ENCODE measurements at regions not wholly inside any gene's neighbourhood (a gene's known extent, or its start where the extent isn't known, plus 50 kb on each side); places are given as distances from the start of the nearest gene placed in this dataset.
"Not testable (repeated sequence)": the region's sequence is repeated elsewhere in the genome, so short reads cannot be mapped to it uniquely, and the experiment has no call there.

GRCh38 chr2:39497082-39497801 is 60.2 kb upstream of the MAP4K3 start:
- H3K9ac ChIP-seq (ENCODE audit: low read depth, low read length, poor library complexity, severe bottlenecking), result no peak overlapping the region
- no peaks in the 10 kb centered on the region for H3K36me3 ChIP-seq (ENCODE audit: insufficient read depth, low read length)
- H3K9me3 ChIP-seq (ENCODE audit: insufficient read depth, low read depth, low read length), result no peaks in the 10 kb centered on the region
- no peaks in the 10 kb centered on the region for H3K79me2 ChIP-seq (ENCODE audit: insufficient read depth, low read length)
- no peak overlapping the region for H3K4me3 ChIP-seq (ENCODE audit: low read length, poor library complexity, severe bottlenecking)
- no peak overlapping the region for H3K4me2 ChIP-seq (ENCODE audit: low read depth, low read length, poor library complexity, severe bottlenecking)
- no peak overlapping the region for H2AFZ ChIP-seq (ENCODE audit: low read length)
- TF ChIP-seq CTCF (conservative IDR thresholded peaks at IDR 0.05; ENCODE audit: low read length) (no peak), EZH2phosphoT487 (IDR thresholded peaks at IDR 0.05; ENCODE audit: borderline replicate concordance) (no peak)
- H3K27me3 ChIP-seq (ENCODE audit: insufficient read depth, low read length, poor library complexity, severe bottlenecking), result no peaks in the 10 kb centered on the region
- no peaks in the 10 kb centered on the region for H3F3A ChIP-seq (ENCODE audit: low read depth)
- H3K4me1 ChIP-seq (ENCODE audit: insufficient read depth, low read length, poor library complexity, severe bottlenecking), result no peaks in the 10 kb centered on the region
- H3K9me2 ChIP-seq (replicated peaks; ENCODE audit: low read depth, low read length), result no peaks in the 10 kb centered on the region
- no peaks in the 10 kb centered on the region for H4K20me1 ChIP-seq (ENCODE audit: insufficient read depth, low read length, poor library complexity, severe bottlenecking)

GRCh38 chr2:39498176-39498575 is 61.1 kb upstream of the MAP4K3 start:
- not testable (repeated sequence) for H4K20me1 ChIP-seq (ENCODE audit: insufficient read depth, low read length, poor library complexity, severe bottlenecking); H3K4me3 ChIP-seq (ENCODE audit: low read length, poor library complexity, severe bottlenecking); H3K4me2 ChIP-seq (ENCODE audit: low read depth, low read length, poor library complexity, severe bottlenecking); H3K79me2 ChIP-seq (ENCODE audit: insufficient read depth, low read length); H3K27me3 ChIP-seq (ENCODE audit: insufficient read depth, low read length, poor library complexity, severe bottlenecking); H3F3A ChIP-seq (ENCODE audit: low read depth); H2AFZ ChIP-seq (ENCODE audit: low read length); H3K9me2 ChIP-seq (replicated peaks; ENCODE audit: low read depth, low read length); H3K9me3 ChIP-seq (ENCODE audit: insufficient read depth, low read depth, low read length); H3K36me3 ChIP-seq (ENCODE audit: insufficient read depth, low read length); H3K9ac ChIP-seq (ENCODE audit: low read depth, low read length, poor library complexity, severe bottlenecking); H3K4me1 ChIP-seq (ENCODE audit: insufficient read depth, low read length, poor library complexity, severe bottlenecking)

GRCh38 chr2:39498786-39499185 is 61.7 kb upstream of the MAP4K3 start:
- Histone ChIP-seq H2AFZ (ENCODE audit: low read length) (no peak overlapping the region), H3K4me2 (ENCODE audit: low read depth, low read length, poor library complexity, severe bottlenecking) (no peak overlapping the region), H3K79me2 (ENCODE audit: insufficient read depth, low read length) (no peaks in the 10 kb centered on the region), H3K4me1 (ENCODE audit: insufficient read depth, low read length, poor library complexity, severe bottlenecking) (no peaks in the 10 kb centered on the region), H3K4me3 (ENCODE audit: low read length, poor library complexity, severe bottlenecking) (no peak overlapping the region), H3K27me3 (ENCODE audit: insufficient read depth, low read length, poor library complexity, severe bottlenecking) (no peaks in the 10 kb centered on the region), H3F3A (ENCODE audit: low read depth) (no peaks in the 10 kb centered on the region), H3K9me3 (ENCODE audit: insufficient read depth, low read depth, low read length) (no peaks in the 10 kb centered on the region), H4K20me1 (ENCODE audit: insufficient read depth, low read length, poor library complexity, severe bottlenecking) (no peaks in the 10 kb centered on the region), H3K36me3 (ENCODE audit: insufficient read depth, low read length) (no peaks in the 10 kb centered on the region), H3K9me2 (replicated peaks; ENCODE audit: low read depth, low read length) (no peaks in the 10 kb centered on the region), H3K9ac (ENCODE audit: low read depth, low read length, poor library complexity, severe bottlenecking) (no peak overlapping the region)
- no peak for TF ChIP-seq CTCF (conservative IDR thresholded peaks at IDR 0.05; ENCODE audit: low read length)

GRCh38 chr2:39499336-39499735 is 62.3 kb upstream of the MAP4K3 start:
- TF ChIP-seq EZH2phosphoT487 (IDR thresholded peaks at IDR 0.05; ENCODE audit: borderline replicate concordance), result no peak
- TF ChIP-seq CTCF (conservative IDR thresholded peaks at IDR 0.05; ENCODE audit: low read length), result no peak
- no peak overlapping the region for H2AFZ ChIP-seq (ENCODE audit: low read length)
- no peaks in the 10 kb centered on the region for H3K27me3 ChIP-seq (ENCODE audit: insufficient read depth, low read length, poor library complexity, severe bottlenecking)
- H4K20me1 ChIP-seq (ENCODE audit: insufficient read depth, low read length, poor library complexity, severe bottlenecking), result no peaks in the 10 kb centered on the region
- no peak overlapping the region for H3K9ac ChIP-seq (ENCODE audit: low read depth, low read length, poor library complexity, severe bottlenecking)
- no peaks in the 10 kb centered on the region for H3K9me3 ChIP-seq (ENCODE audit: insufficient read depth, low read depth, low read length)
- H3K79me2 ChIP-seq (ENCODE audit: insufficient read depth, low read length), result no peaks in the 10 kb centered on the region
- no peaks in the 10 kb centered on the region for H3K36me3 ChIP-seq (ENCODE audit: insufficient read depth, low read length)
- no peaks in the 10 kb centered on the region for H3K4me1 ChIP-seq (ENCODE audit: insufficient read depth, low read length, poor library complexity, severe bottlenecking)
- H3F3A ChIP-seq (ENCODE audit: low read depth), result no peaks in the 10 kb centered on the region
- no peaks in the 10 kb centered on the region for H3K9me2 ChIP-seq (replicated peaks; ENCODE audit: low read depth, low read length)
- no peak overlapping the region for H3K4me2 ChIP-seq (ENCODE audit: low read depth, low read length, poor library complexity, severe bottlenecking)
- H3K4me3 ChIP-seq (ENCODE audit: low read length, poor library complexity, severe bottlenecking), result no peak overlapping the region

Measured in Loucy (cell line).